Left ventricle myocardium inferior (tissue), 1 donor: ENCODE measurements at regions not wholly inside any gene's neighbourhood (a gene's known extent, or its start where the extent isn't known, plus 50 kb on each side); places are given as distances from the start of the nearest gene placed in this dataset.

Experiments used
- DNase-seq: peaks from one replicate; pipeline ENCODE4 v3.0.0-alpha.2; 2020
- H3K27ac ChIP-seq: fragments of 200-600 bp; replicated peaks from 2 replicates; pipeline ENCODE4 v1.8.0; 2021
- H3K27me3 ChIP-seq: fragments of 200-600 bp; 2 replicates; pipeline ENCODE4 v1.8.0; 2021; ENCODE audit warnings: low read depth
- H3K36me3 ChIP-seq: fragments of 200-600 bp; 2 replicates; pipeline ENCODE4 v1.8.0; 2021
- H3K4me1 ChIP-seq: fragments of 200-600 bp; 2 replicates; pipeline ENCODE4 v1.8.0; 2021
- H3K4me3 ChIP-seq: fragments of 200-600 bp; 2 replicates; pipeline ENCODE4 v1.8.0; 2021; ENCODE audit warnings: mild to moderate bottlenecking, moderate library complexity
- H3K9me3 ChIP-seq: fragments of 200-600 bp; replicated peaks from 2 replicates; pipeline ENCODE4 v1.8.0; 2021
- CTCF ChIP-seq: fragments of 200-600 bp; IDR thresholded peaks from 2 replicates; pipeline ENCODE4 v1.8.0; 2021; ENCODE audit warnings: antibody characterized with exemption, mild to moderate bottlenecking, borderline replicate concordance
- intact Hi-C: fragments of 100-400 bp; cut with micrococcal nuclease; formaldehyde crosslinking; loops from one replicate; pipeline ENCODE4 v1.11.0; 2022
- donor health status: DM: no; HTN: yes; CAD: no; lungs with severe emphysema.

GRCh38 chr20:40470445-40471260, 218.4 kb downstream of the MAFB start:
- TF ChIP-seq CTCF: no peak
- Histone ChIP-seq H3K4me1 (peaks cover 14% of the 10 kb centered on the region), H3K27ac (peak overlapping the region; percentile 69), H3K36me3 (no peaks in the 10 kb centered on the region), H3K4me3 (no peak overlapping the region), H3K27me3 (peaks cover 16% of the 10 kb centered on the region), H3K9me3 (no peaks in the 10 kb centered on the region)
- DNase-seq: peak; percentile 30
- intact Hi-C loops: no loop called here

DNA sequence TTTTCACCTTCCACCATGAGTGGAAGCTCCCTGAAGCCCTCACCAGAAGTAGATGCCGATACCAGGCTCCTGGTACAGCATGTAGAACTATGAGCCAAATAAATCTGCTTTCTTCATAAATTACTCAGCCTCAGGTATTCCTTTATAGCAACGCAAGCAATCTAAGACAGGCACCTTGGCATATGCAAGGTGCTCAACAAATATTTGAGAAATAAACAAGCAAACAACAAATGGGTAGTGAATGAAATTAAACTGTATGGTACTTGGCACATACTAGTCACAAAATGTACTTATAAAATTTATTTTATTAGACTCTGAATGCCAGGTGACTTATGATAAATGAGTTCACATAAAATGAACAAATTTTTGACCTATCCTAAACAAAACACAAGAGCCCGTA, 220.3 kb downstream of the MAFB start:
- Histone ChIP-seq H3K9me3 (no peaks in the 10 kb centered on the region), H3K27ac (no peak overlapping the region), H3K4me1 (peaks cover 14% of the 10 kb centered on the region), H3K4me3 (no peak overlapping the region), H3K27me3 (no peaks in the 10 kb centered on the region), H3K36me3 (no peaks in the 10 kb centered on the region)
- intact Hi-C loops: no loop called here
- no peak for TF ChIP-seq CTCF
- DNase-seq: no peak

- no peaks in the 10 kb centered on the region for H3K36me3 ChIP-seq
- peak overlapping the region; percentile 38 for H3K27ac ChIP-seq
- H3K9me3 ChIP-seq: no peaks in the 10 kb centered on the region
- intact Hi-C loops: no loop called here
- no peak for TF ChIP-seq CTCF
- DNase-seq: no peak
- no peaks in the 10 kb centered on the region for H3K27me3 ChIP-seq
- no peak overlapping the region for H3K4me3 ChIP-seq
- H3K4me1 ChIP-seq: peaks cover 14% of the 10 kb centered on the region
Measured at GRCh38 chr20:40467703-40468411, 221.2 kb downstream of the MAFB start.

DNA sequence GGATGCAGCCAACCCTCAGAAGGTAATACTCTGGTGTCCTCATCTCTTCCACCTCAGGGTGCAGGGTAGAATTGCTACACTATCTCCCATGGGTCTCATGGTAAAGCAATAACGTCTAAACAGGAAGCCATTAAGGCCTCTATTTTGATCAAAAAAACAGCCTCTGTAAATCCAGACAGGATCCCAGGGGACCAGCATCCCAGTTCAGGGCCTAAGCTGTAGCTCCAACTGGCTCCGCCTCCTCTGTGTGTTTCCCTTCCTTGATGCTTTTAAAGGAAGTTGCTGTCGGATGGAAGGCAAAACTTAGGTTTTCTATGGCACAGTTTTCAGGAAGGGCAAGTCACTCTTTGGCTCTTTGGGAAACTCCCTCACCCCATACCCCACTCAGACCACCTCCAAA, 222.0 kb downstream of the MAFB start:
- intact Hi-C loops: no loop called here
- Histone ChIP-seq H3K4me3 (no peak overlapping the region), H3K9me3 (no peaks in the 10 kb centered on the region), H3K36me3 (no peaks in the 10 kb centered on the region), H3K27me3 (no peaks in the 10 kb centered on the region), H3K27ac (peak overlapping the region; percentile 38), H3K4me1 (peaks cover 14% of the 10 kb centered on the region)
- peak; percentile 32 for DNase-seq
- TF ChIP-seq CTCF: no peak

GRCh38 chr20:40464731-40465208, 224.3 kb downstream of the MAFB start:
- Histone ChIP-seq H3K9me3 (no peaks in the 10 kb centered on the region), H3K27me3 (no peaks in the 10 kb centered on the region), H3K27ac (peak overlapping the region; percentile 43), H3K4me1 (no peaks in the 10 kb centered on the region), H3K36me3 (no peaks in the 10 kb centered on the region), H3K4me3 (no peak overlapping the region)
- TF ChIP-seq CTCF: no peak
- no peak for DNase-seq
- intact Hi-C loops: no loop called here
